Jurkat, Clone E6-1 (cell line): ENCODE measurements at regions not wholly inside any gene's neighbourhood (a gene's known extent, or its start where the extent isn't known, plus 50 kb on each side); places are given as distances from the start of the nearest gene placed in this dataset.
"Not testable (repeated sequence)": the region's sequence is repeated elsewhere in the genome, so short reads cannot be mapped to it uniquely, and the experiment has no call there.

Experiments
- DNase-seq: peaks from one replicate; pipeline ENCODE4 v3.0.0-alpha.2; 2011; ENCODE audit warnings: low read depth, low spot score
- H3K4me3 ChIP-seq: 2 replicates; pipeline ENCODE4 v1.5.1; 2011; ENCODE audit warnings: mild to moderate bottlenecking, low read length, control low read depth, moderate library complexity

- DNase-seq, result no peak
- no peak overlapping the region for H3K4me3 ChIP-seq
Observed at GRCh38 chr12:61523276-61523992, 736.8 kb upstream of the USP15 start.

- DNase-seq, result peak; percentile 75
- no peak overlapping the region for H3K4me3 ChIP-seq
Observed at GRCh38 chr12:61524851-61525250, 735.4 kb upstream of the USP15 start.

DNA sequence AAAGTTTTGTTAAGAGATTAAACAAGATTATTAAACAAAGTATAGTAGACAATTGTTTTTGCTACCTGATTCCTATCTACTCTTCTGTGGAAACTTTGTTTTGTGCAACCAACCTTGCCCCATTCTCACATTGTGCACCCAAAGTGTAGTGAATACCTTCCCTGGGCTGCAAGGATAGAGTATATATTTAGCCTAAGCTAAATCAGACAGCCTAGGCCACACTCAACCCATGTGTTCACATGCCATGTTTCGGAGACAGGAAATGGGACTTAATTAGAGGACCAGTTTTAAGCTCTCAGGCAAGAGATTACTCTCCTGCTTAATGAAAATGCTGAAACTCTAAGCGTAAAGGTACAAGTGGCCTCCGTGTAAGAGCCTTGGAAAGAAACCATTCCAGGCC lies 734.9 kb upstream of the USP15 start:
- DNase-seq, result no peak

GRCh38 chr12:61530456-61530855 lies 729.7 kb upstream of the USP15 start:
- no peak for DNase-seq
- no peak overlapping the region for H3K4me3 ChIP-seq

More for the DNA sequence above, 734.9 kb upstream of the USP15 start:
- no peak overlapping the region for H3K4me3 ChIP-seq

DNA sequence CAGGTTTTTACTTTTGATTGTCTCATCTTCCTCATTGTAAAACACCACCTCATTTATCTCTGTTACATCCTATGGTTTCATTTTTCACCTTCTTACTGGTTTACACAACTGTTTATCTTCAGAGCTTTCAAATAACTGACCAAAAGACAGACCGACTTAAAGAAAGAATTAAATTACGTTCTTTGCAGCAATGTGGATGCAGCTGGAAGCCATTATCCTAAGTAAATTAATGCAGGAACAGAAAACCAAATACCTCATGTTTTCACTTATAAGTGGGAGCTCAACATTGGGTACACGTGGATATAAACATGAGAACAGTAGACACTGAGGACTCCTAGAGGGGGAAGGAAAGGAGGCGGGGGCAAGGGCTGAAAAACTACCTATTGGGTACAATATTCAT lies 729.0 kb upstream of the USP15 start:
- H3K4me3 ChIP-seq, result no peak overlapping the region
- no peak for DNase-seq

DNA sequence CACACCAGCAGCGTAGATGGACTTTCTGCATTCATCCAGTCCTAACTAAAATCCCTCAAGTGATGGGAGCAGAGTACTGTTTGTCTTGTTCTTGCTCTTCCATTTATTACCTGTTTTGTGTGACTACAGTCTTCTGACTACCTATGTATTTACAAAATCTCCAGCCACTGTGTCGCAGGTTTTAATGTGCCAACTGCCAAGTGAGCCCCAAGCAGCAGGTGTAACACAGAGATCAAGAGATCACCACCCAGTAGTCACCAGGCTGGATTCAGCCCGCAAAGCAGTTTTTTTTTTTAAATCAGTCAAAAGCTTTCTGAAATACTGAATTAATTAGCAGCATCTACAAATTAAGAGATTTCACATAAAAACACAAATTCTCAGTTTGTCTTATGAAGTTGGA lies 724.1 kb upstream of the USP15 start:
- DNase-seq, result no peak
- no peak overlapping the region for H3K4me3 ChIP-seq

DNA sequence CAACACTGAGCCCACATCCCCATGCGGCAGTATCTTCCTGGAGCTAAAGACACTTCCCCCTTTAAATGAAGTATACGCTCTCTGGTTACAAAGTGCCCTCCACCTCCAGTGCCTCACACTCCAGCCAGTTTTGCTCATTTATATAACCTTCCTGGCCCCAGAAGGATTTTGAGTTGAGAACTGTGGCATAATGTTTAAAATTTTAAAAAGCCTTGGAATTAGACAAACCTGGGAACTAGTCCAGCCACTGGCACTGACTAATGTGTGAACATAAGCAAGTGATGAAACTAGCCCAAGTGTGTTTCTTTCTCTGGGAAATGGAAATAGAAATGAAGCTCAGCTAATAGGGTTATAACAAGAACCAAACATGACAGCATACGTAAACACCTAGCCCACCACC lies 723.7 kb upstream of the USP15 start:
- no peak overlapping the region for H3K4me3 ChIP-seq
- DNase-seq, result no peak

DNA sequence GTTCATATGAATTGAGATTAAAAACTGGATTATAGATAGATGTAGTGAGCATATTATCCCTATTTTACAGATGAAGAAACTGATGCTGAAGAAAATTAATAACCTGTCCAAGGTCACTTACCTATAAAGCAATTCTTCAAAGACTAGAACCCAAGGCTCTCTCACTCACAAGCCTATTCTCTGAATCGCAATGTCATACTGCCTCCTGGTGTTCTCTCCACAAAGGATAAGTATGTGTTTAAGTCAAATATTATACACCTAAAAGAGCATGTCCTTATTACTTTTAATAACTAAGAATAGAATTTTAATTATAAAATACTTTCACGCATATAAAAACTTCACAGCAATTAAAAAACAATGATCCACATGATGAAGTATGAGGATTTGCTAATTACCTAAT lies 721.3 kb upstream of the USP15 start:
- DNase-seq, result peak; percentile 41
- no peak overlapping the region for H3K4me3 ChIP-seq

DNA sequence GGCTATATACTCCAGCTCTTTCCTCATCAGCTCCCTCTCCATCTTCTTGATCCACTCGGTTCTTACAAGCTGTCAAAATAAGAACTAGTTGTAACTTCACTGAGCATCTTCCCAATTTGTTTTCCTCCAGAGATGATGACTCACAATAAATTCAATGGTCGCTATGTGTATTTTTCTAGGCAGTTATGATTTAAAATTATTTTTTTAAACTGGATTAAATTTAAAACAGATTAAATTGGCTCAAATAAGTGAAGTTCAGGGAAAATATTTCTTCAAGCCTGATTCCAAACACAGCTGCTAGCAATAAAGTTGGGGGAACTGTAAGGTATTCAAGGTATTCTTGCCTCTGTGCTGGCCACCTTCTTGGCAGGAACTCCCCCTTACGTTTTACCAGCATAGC lies 717.7 kb upstream of the USP15 start:
- H3K4me3 ChIP-seq, result no peak overlapping the region
- no peak for DNase-seq

GRCh38 chr12:61546296-61546695 lies 713.9 kb upstream of the USP15 start:
- H3K4me3 ChIP-seq, result no peak overlapping the region
- DNase-seq, result no peak

- DNase-seq, result no peak
- no peak overlapping the region for H3K4me3 ChIP-seq
Observed at GRCh38 chr12:61553091-61553490, 707.1 kb upstream of the USP15 start.

DNA sequence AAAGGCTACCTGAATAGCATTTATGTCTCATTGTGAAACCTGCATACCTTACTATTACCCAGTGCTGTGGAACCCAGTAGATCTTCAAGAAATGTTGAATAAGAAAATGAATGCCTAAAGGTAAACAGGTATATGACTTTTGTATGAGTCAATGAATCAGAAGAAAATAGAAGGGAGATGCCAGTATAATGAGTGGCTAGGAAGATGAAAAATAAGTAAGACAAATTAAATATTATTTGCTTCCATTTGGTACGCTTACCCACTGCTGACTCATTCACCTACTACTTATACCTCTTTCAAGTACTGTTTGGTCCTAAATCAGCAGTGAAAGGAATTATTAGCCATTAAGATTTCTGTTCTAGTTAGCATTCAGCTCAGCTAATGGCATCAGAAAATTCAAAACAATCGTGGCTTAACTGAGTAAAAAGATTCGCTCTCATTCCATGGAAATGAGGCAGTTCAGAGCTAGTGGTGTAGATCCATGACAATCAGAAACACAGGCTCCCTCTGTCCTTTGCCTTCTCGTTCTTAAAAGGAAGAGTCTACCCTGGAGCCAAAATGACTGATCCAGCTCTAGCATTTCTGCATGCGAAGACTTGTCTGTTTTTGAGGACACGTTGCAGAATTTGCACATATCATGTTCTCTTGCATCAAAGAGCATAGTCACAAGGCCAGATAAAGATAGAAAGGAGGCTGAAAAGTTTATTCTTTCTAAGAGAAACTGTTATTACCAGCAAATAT lies 705.8 kb upstream of the USP15 start:
- no peak overlapping the region for H3K4me3 ChIP-seq
- no peak for DNase-seq

GRCh38 chr12:61563665-61564450 lies 696.3 kb upstream of the USP15 start:
- H3K4me3 ChIP-seq, result no peak overlapping the region
- DNase-seq, result no peak

DNA sequence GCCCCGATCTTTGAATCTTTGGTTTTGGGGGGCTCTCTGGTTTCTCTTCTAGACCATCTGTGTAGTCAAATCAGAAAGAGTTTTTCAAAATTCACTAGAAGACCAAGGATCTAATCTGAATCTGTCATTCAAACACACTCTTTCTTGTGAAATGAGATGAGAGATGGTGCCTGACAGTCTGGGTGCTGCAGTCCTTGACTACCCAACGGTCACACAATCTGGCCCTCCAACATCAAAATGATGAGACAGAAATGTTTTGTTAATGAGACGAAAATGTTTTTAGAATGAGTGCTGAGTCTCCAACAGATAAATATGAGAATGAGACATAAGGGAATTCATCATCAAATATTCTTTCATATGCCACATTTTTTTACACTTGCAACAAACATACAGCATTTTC lies 695.7 kb upstream of the USP15 start:
- H3K4me3 ChIP-seq, result no peak overlapping the region
- DNase-seq, result no peak

- DNase-seq, result no peak
- H3K4me3 ChIP-seq, result no peak overlapping the region
Observed at GRCh38 chr12:61566183-61566582, 694.0 kb upstream of the USP15 start.

GRCh38 chr12:61574339-61574738 lies 685.9 kb upstream of the USP15 start:
- H3K4me3 ChIP-seq, result no peak overlapping the region
- DNase-seq, result no peak

GRCh38 chr12:61584943-61585342 lies 675.3 kb upstream of the USP15 start:
- no peak overlapping the region for H3K4me3 ChIP-seq
- DNase-seq, result no peak

GRCh38 chr12:61590864-61591263 lies 669.3 kb upstream of the USP15 start:
- not testable (repeated sequence) for DNase-seq, H3K4me3 ChIP-seq

DNA sequence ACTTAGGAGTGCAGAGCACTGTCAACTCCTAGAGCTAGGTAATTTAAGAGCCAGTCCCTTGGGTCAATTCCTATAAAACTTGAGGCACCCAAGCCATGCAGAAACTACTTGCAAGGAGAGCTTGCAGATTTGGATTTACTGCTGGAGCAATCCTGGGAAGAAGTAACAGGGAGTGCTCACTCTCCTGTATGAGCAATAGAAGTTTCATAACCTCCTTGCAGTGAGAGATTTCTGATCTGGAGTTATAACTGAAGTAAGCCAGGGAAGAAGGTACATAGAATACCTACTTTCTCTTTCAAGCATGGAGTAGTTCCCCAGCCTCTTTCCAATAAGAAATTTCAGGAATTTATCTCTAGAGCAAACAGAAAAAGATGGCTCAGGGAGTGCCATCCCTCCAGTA lies 650.1 kb upstream of the USP15 start:
- no peak for DNase-seq
- H3K4me3 ChIP-seq, result no peak overlapping the region

DNA sequence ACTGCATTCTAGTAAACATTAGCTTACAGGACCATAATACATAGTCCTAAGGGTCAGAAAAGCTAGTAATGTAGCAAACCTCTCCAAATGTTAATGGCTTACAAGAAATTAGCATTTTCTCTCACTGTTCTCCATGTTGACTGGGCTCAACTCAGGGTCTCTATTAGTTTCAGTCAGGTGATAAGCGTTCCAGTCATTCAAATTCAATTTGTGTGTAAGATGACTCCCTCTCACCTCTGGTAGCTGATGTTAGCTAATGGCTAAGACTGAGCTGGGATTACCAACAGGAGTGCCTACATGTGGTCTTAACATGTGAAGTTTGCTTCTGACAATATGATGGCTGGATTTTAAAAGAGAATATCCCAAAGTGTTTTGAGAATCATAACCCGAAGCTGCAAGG lies 630.5 kb upstream of the USP15 start:
- no peak overlapping the region for H3K4me3 ChIP-seq
- no peak for DNase-seq
